Activated CD4-positive, alpha-beta memory T cell treated with anti-CD3 and anti-CD28 coated beads, Interleukin-2, amount 10 ng/mL, durations not matched to agents 7 days and 5 days (primary cell): ENCODE measurements at regions not wholly inside any gene's neighbourhood (a gene's known extent, or its start where the extent isn't known, plus 50 kb on each side); places are given as distances from the start of the nearest gene placed in this dataset.

Experiments
- CTCF ChIA-PET: fragments of 350-600 bp; sonication (Branson Sonifier 250); formaldehyde crosslinking; loops from one replicate; lab custom pipeline; 2021; ENCODE audit warnings: antibody characterized with exemption, inconsistent platforms; lab: Charles Lee
- POLR2A ChIA-PET: fragments of 350-600 bp; sonication (Branson Sonifier 250); formaldehyde crosslinking; loops from one replicate; lab custom pipeline; 2021; ENCODE audit warnings: antibody characterized with exemption; lab: Charles Lee
- DNase-seq: peaks from one replicate; pipeline ENCODE4 v3.0.0-alpha.2; 2020
- H3K27ac Mint-ChIP-seq: one replicate; pipeline ENCODE4 v1.8.0; 2021; ENCODE audit warnings: mild to moderate bottlenecking, mixed read lengths
- H3K27me3 Mint-ChIP-seq: one replicate; pipeline ENCODE4 v1.8.0; 2021; ENCODE audit warnings: mixed read lengths
- H3K36me3 Mint-ChIP-seq: one replicate; pipeline ENCODE4 v1.8.0; 2021; ENCODE audit warnings: low read depth, mixed read lengths
- H3K4me1 Mint-ChIP-seq: one replicate; pipeline ENCODE4 v1.8.0; 2021; ENCODE audit warnings: mixed read lengths
- H3K4me3 Mint-ChIP-seq: one replicate; pipeline ENCODE4 v1.8.0; 2021; ENCODE audit warnings: mild to moderate bottlenecking, mixed read lengths
- H3K9me3 Mint-ChIP-seq: one replicate; pipeline ENCODE4 v1.8.0; 2021; ENCODE audit warnings: mixed read lengths

GRCh38 chr2:65813631-65814173 lies 381.3 kb upstream of the SPRED2 start:
- Mint-ChIP-seq H3K27me3 (no peaks in the 10 kb centered on the region), H3K4me3 (no peak overlapping the region), H3K9me3 (no peaks in the 10 kb centered on the region), H3K36me3 (no peaks in the 10 kb centered on the region), H3K4me1 (no peaks in the 10 kb centered on the region), H3K27ac (no peak overlapping the region)
- no peak for DNase-seq
- CTCF ChIA-PET, result no interaction called here
- POLR2A ChIA-PET, result no interaction called here

- ChIA-PET POLR2A (no interaction called here), CTCF (no interaction called here)
- Mint-ChIP-seq H3K27me3 (no peaks in the 10 kb centered on the region), H3K27ac (no peak overlapping the region), H3K36me3 (no peaks in the 10 kb centered on the region), H3K9me3 (no peaks in the 10 kb centered on the region), H3K4me3 (no peak overlapping the region), H3K4me1 (no peaks in the 10 kb centered on the region)
- no peak for DNase-seq
Observed at GRCh38 chr2:65812887-65813286, 380.5 kb upstream of the SPRED2 start.

GRCh38 chr2:65807942-65808341 lies 375.5 kb upstream of the SPRED2 start:
- no peaks in the 10 kb centered on the region for H3K4me1 Mint-ChIP-seq
- no peak for DNase-seq
- no peaks in the 10 kb centered on the region for H3K27me3 Mint-ChIP-seq
- H3K9me3 Mint-ChIP-seq, result no peaks in the 10 kb centered on the region
- ChIA-PET POLR2A (no interaction called here), CTCF (no interaction called here)
- no peak overlapping the region for H3K4me3 Mint-ChIP-seq
- H3K36me3 Mint-ChIP-seq, result peaks cover 2% of the 10 kb centered on the region
- H3K27ac Mint-ChIP-seq, result no peak overlapping the region

GRCh38 chr2:65804777-65805176 lies 372.4 kb upstream of the SPRED2 start:
- ChIA-PET POLR2A (no interaction called here), CTCF (no interaction called here)
- H3K9me3 Mint-ChIP-seq, result no peaks in the 10 kb centered on the region

GRCh38 chr2:65802298-65802942 lies 370.0 kb upstream of the SPRED2 start:
- Mint-ChIP-seq H3K4me3 (no peak overlapping the region), H3K36me3 (peaks cover 2% of the 10 kb centered on the region), H3K27ac (no peak overlapping the region), H3K4me1 (no peaks in the 10 kb centered on the region), H3K9me3 (no peaks in the 10 kb centered on the region), H3K27me3 (no peaks in the 10 kb centered on the region)
- DNase-seq, result no peak
- ChIA-PET CTCF (no interaction called here), POLR2A (no interaction called here)

More at GRCh38 chr2:65804777-65805176, 372.4 kb upstream of the SPRED2 start:
- H3K27ac Mint-ChIP-seq, result no peak overlapping the region
- H3K36me3 Mint-ChIP-seq, result peaks cover 2% of the 10 kb centered on the region
- H3K4me1 Mint-ChIP-seq, result no peaks in the 10 kb centered on the region
- H3K27me3 Mint-ChIP-seq, result no peaks in the 10 kb centered on the region
- H3K4me3 Mint-ChIP-seq, result no peak overlapping the region
- no peak for DNase-seq

- Mint-ChIP-seq H3K4me1 (no peaks in the 10 kb centered on the region), H3K9me3 (no peaks in the 10 kb centered on the region), H3K36me3 (peaks cover 2% of the 10 kb centered on the region), H3K4me3 (no peak overlapping the region), H3K27ac (no peak overlapping the region), H3K27me3 (no peaks in the 10 kb centered on the region)
- DNase-seq, result no peak
- ChIA-PET POLR2A (no interaction called here), CTCF (no interaction called here)
Observed at GRCh38 chr2:65800998-65801397, 368.6 kb upstream of the SPRED2 start.

- POLR2A ChIA-PET, result no interaction called here
- DNase-seq, result no peak
- no peaks in the 10 kb centered on the region for H3K4me1 Mint-ChIP-seq
- no peak overlapping the region for H3K27ac Mint-ChIP-seq
- H3K36me3 Mint-ChIP-seq, result no peaks in the 10 kb centered on the region
- no peaks in the 10 kb centered on the region for H3K27me3 Mint-ChIP-seq
- no peak overlapping the region for H3K4me3 Mint-ChIP-seq
- no peaks in the 10 kb centered on the region for H3K9me3 Mint-ChIP-seq
- CTCF ChIA-PET, result no interaction called here
Observed at GRCh38 chr2:65799141-65799854, 366.9 kb upstream of the SPRED2 start.

- Mint-ChIP-seq H3K36me3 (no peaks in the 10 kb centered on the region), H3K27ac (no peak overlapping the region), H3K4me1 (no peaks in the 10 kb centered on the region), H3K4me3 (no peak overlapping the region), H3K27me3 (no peaks in the 10 kb centered on the region), H3K9me3 (no peaks in the 10 kb centered on the region)
- DNase-seq, result no peak
- ChIA-PET POLR2A (no interaction called here), CTCF (no interaction called here)
Observed at GRCh38 chr2:65798641-65799040, 366.2 kb upstream of the SPRED2 start.

GRCh38 chr2:65794994-65795393 lies 362.6 kb upstream of the SPRED2 start:
- no peaks in the 10 kb centered on the region for H3K27me3 Mint-ChIP-seq
- no peak overlapping the region for H3K27ac Mint-ChIP-seq
- no peaks in the 10 kb centered on the region for H3K4me1 Mint-ChIP-seq
- CTCF ChIA-PET, result no interaction called here
- POLR2A ChIA-PET, result no interaction called here
- DNase-seq, result no peak
- H3K36me3 Mint-ChIP-seq, result no peaks in the 10 kb centered on the region
- no peak overlapping the region for H3K4me3 Mint-ChIP-seq
- H3K9me3 Mint-ChIP-seq, result peaks cover 2% of the 10 kb centered on the region

- Mint-ChIP-seq H3K9me3 (peaks cover 2% of the 10 kb centered on the region), H3K27ac (no peak overlapping the region), H3K36me3 (no peaks in the 10 kb centered on the region), H3K4me3 (no peak overlapping the region), H3K27me3 (no peaks in the 10 kb centered on the region), H3K4me1 (no peaks in the 10 kb centered on the region)
- DNase-seq, result no peak
- POLR2A ChIA-PET, result no interaction called here
- CTCF ChIA-PET, result no interaction called here
Observed at GRCh38 chr2:65791404-65791975, 359.1 kb upstream of the SPRED2 start.

GRCh38 chr2:65790676-65790935 lies 358.2 kb upstream of the SPRED2 start:
- H3K27me3 Mint-ChIP-seq, result no peaks in the 10 kb centered on the region
- H3K9me3 Mint-ChIP-seq, result peaks cover 2% of the 10 kb centered on the region
- no peaks in the 10 kb centered on the region for H3K4me1 Mint-ChIP-seq
- H3K27ac Mint-ChIP-seq, result no peak overlapping the region
- POLR2A ChIA-PET, result no interaction called here
- H3K36me3 Mint-ChIP-seq, result no peaks in the 10 kb centered on the region
- DNase-seq, result no peak
- CTCF ChIA-PET, result no interaction called here
- H3K4me3 Mint-ChIP-seq, result no peak overlapping the region

GRCh38 chr2:65789923-65790675 lies 357.7 kb upstream of the SPRED2 start:
- ChIA-PET CTCF (no interaction called here), POLR2A (no interaction called here)
- H3K4me3 Mint-ChIP-seq, result no peak overlapping the region
- no peaks in the 10 kb centered on the region for H3K27me3 Mint-ChIP-seq
- H3K36me3 Mint-ChIP-seq, result no peaks in the 10 kb centered on the region
- H3K4me1 Mint-ChIP-seq, result no peaks in the 10 kb centered on the region
- H3K27ac Mint-ChIP-seq, result no peak overlapping the region
- DNase-seq, result no peak
- peaks cover 2% of the 10 kb centered on the region for H3K9me3 Mint-ChIP-seq

GRCh38 chr2:65788556-65788955 lies 356.2 kb upstream of the SPRED2 start:
- Mint-ChIP-seq H3K4me3 (no peak overlapping the region), H3K9me3 (peaks cover 2% of the 10 kb centered on the region), H3K4me1 (no peaks in the 10 kb centered on the region), H3K36me3 (no peaks in the 10 kb centered on the region), H3K27ac (no peak overlapping the region), H3K27me3 (no peaks in the 10 kb centered on the region)
- DNase-seq, result no peak
- POLR2A ChIA-PET, result no interaction called here
- CTCF ChIA-PET, result no interaction called here
